ENCODE measurements at regions not wholly inside any gene's neighbourhood (a gene's known extent, or its start where the extent isn't known, plus 50 kb on each side); places are given as distances from the start of the nearest gene placed in this dataset.

DNA sequence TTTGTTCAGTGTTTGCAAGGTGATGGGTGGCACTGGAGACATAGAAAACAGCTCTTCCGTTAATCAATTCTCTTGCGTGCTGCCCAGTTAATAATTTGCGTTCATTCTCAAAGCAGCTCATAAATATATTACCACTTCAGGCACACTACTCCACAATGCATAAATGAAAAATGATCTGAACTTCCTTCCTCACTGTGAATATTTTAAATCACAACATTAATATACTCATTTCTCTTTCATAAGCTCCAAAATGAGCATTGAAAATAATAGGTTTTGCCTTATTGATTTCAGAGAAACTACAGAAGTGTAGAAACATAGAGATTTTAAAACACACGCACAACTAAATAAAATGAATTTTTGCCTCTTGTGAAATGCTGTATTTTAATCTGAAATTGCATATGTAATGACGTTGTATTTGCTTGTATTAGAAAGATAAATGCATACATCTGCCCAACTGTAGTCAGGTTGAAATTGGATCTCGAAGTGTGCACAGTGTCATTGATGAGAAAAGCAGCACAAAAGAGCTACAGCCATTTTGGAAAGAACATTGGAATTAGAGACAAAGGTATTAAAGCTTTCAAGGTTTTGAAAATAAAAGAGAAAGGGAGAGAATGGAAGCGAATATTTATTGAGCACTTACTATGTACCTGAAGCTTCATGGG, 350.5 kb downstream of the LPIN1 start:
- no peak overlapping the region for H3K4me3 ChIP-seq (ENCODE audit: low read depth in 1 of 5, low read length in 5 of 5)

DNA sequence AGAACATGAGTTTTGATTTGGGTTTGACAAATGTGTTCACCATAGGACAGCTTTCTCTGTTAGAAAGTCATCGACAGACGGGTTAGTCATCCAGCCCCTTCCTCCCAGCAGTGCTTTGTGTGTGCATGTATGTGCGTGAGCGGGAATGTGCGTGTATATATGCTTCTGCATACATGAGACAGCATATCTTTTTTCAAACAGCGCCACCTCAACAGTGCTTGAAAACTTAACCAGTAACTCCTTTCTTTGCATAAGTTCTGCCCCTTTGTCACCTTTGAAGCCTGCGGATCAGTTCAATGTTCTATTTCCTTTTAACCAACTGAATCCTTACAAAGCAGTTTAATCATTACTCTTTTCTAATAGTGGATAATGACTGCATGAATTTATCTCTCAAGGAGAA, 351.4 kb downstream of the LPIN1 start:
- Histone ChIP-seq H3K9ac (ENCODE audit: low read length in 5 of 5) (no peak overlapping the region), H3K9me3 (ENCODE audit: control insufficient read depth in 5 of 5, low read length in 5 of 5) (no peaks in the 10 kb centered on the region), H3K4me1 (ENCODE audit: control insufficient read depth in 5 of 5, insufficient read depth in 5 of 5, low read length in 5 of 5) (no peaks in the 10 kb centered on the region), H3K27me3 (ENCODE audit: control insufficient read depth in 5 of 5, insufficient read depth in 4 of 5, low read length in 5 of 5) (no peaks in the 10 kb centered on the region), H3K27ac (ENCODE audit: low read depth, low read length) (no peak overlapping the region), H3K36me3 (ENCODE audit: control insufficient read depth in 5 of 5, insufficient read depth in 5 of 5, low read length in 5 of 5) (no peaks in the 10 kb centered on the region), H3K4me3 (ENCODE audit: low read depth in 1 of 5, low read length in 5 of 5) (no peak overlapping the region)

More for the DNA sequence above, 350.5 kb downstream of the LPIN1 start:
- Histone ChIP-seq H3K27ac (ENCODE audit: low read depth, low read length) (no peak overlapping the region), H3K27me3 (ENCODE audit: control insufficient read depth in 5 of 5, insufficient read depth in 4 of 5, low read length in 5 of 5) (no peaks in the 10 kb centered on the region), H3K9ac (ENCODE audit: low read length in 5 of 5) (no peak overlapping the region), H3K4me1 (ENCODE audit: control insufficient read depth in 5 of 5, insufficient read depth in 5 of 5, low read length in 5 of 5) (no peaks in the 10 kb centered on the region), H3K9me3 (ENCODE audit: control insufficient read depth in 5 of 5, low read length in 5 of 5) (no peaks in the 10 kb centered on the region), H3K36me3 (ENCODE audit: control insufficient read depth in 5 of 5, insufficient read depth in 5 of 5, low read length in 5 of 5) (no peaks in the 10 kb centered on the region)

DNA sequence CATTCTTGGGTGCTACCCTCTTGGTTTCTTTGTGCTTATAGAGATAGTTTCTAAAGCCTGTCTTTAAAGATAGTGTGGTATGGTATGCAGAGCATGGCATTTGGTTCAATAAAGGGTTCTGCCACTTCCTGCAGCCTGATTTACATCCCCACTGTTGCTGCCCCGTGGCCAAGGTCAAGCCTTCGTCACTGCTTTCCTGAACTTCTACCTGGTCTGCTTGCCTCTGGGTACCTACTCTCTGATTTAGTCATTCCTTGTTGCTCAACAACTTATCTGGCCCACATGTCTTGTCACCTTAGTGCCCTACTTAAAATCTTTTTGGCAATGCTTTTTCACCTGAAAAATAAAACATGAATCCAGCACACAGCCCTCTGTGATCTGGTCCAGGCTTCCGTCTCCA, 352.9 kb downstream of the LPIN1 start:
- Histone ChIP-seq H3K4me1 (ENCODE audit: control insufficient read depth in 5 of 5, insufficient read depth in 5 of 5, low read length in 5 of 5) (no peaks in the 10 kb centered on the region), H3K9me3 (ENCODE audit: control insufficient read depth in 5 of 5, low read length in 5 of 5) (no peaks in the 10 kb centered on the region), H3K27ac (ENCODE audit: low read depth, low read length) (no peak overlapping the region), H3K9ac (ENCODE audit: low read length in 5 of 5) (no peak overlapping the region), H3K36me3 (ENCODE audit: control insufficient read depth in 5 of 5, insufficient read depth in 5 of 5, low read length in 5 of 5) (no peaks in the 10 kb centered on the region), H3K4me3 (ENCODE audit: low read depth in 1 of 5, low read length in 5 of 5) (no peak overlapping the region), H3K27me3 (ENCODE audit: control insufficient read depth in 5 of 5, insufficient read depth in 4 of 5, low read length in 5 of 5) (no peaks in the 10 kb centered on the region)

DNA sequence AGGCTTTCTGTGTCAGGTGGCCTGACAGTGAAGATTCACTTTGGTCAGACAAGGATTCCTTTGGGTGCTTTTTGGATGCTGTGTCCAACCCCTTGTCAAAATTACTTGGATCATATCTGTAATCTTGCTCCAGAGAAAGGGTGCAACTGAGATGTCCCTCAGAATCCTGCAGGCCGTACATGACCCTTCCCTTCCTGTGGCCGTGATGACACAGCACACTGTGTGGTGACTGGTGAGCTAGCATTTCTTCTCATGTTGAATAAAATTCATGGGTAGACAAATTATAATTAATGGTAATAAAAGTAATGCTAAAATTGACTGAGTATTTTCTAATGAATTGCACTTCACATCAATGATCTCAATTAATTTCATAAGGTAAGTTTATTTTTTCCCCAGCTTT, 356.2 kb downstream of the LPIN1 start:
- no peak overlapping the region for H3K4me3 ChIP-seq (ENCODE audit: low read depth in 1 of 5, low read length in 5 of 5)
- H3K9ac ChIP-seq (ENCODE audit: low read length in 5 of 5) = no peak overlapping the region
- peaks cover 0 to 7% (median 0%) of the 10 kb centered on the region in 5 donors for H3K4me1 ChIP-seq (ENCODE audit: control insufficient read depth in 5 of 5, insufficient read depth in 5 of 5, low read length in 5 of 5)
- no peak overlapping the region for H3K27ac ChIP-seq (ENCODE audit: low read depth, low read length)
- H3K9me3 ChIP-seq (ENCODE audit: control insufficient read depth in 5 of 5, low read length in 5 of 5) = no peaks in the 10 kb centered on the region
- H3K27me3 ChIP-seq (ENCODE audit: control insufficient read depth in 5 of 5, insufficient read depth in 4 of 5, low read length in 5 of 5) = no peaks in the 10 kb centered on the region
- H3K36me3 ChIP-seq (ENCODE audit: control insufficient read depth in 5 of 5, insufficient read depth in 5 of 5, low read length in 5 of 5) = no peaks in the 10 kb centered on the region

DNA sequence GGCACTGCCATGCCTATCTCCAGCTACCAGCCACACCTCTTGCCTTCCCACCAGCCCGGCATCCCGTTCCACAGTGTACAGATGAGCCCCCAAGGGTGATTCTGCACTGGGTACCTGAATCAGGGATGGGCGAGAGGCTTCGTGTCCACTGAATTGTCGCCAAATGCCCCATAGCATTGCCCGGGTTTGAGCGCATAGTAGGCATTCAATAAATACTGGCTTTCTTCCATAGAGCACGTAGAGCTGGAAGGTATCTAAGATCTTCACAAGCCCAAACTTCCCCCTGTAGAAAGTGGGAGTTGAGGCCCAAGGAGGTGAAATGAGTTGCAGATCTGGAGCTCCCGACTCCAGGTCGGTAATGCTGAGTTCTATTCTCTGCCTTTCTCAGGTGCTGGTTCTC, 358.7 kb downstream of the LPIN1 start:
- Histone ChIP-seq H3K4me3 (ENCODE audit: low read depth in 1 of 5, low read length in 5 of 5) (no peak overlapping the region), H3K9me3 (ENCODE audit: control insufficient read depth in 5 of 5, low read length in 5 of 5) (no peaks in the 10 kb centered on the region), H3K27ac (ENCODE audit: low read depth, low read length) (no peak overlapping the region), H3K27me3 (ENCODE audit: control insufficient read depth in 5 of 5, insufficient read depth in 4 of 5, low read length in 5 of 5) (no peaks in the 10 kb centered on the region), H3K36me3 (ENCODE audit: control insufficient read depth in 5 of 5, insufficient read depth in 5 of 5, low read length in 5 of 5) (no peaks in the 10 kb centered on the region), H3K4me1 (ENCODE audit: control insufficient read depth in 5 of 5, insufficient read depth in 5 of 5, low read length in 5 of 5) (peaks cover 0 to 13% (median 0%) of the 10 kb centered on the region in 5 donors), H3K9ac (ENCODE audit: low read length in 5 of 5) (no peak overlapping the region)

DNA sequence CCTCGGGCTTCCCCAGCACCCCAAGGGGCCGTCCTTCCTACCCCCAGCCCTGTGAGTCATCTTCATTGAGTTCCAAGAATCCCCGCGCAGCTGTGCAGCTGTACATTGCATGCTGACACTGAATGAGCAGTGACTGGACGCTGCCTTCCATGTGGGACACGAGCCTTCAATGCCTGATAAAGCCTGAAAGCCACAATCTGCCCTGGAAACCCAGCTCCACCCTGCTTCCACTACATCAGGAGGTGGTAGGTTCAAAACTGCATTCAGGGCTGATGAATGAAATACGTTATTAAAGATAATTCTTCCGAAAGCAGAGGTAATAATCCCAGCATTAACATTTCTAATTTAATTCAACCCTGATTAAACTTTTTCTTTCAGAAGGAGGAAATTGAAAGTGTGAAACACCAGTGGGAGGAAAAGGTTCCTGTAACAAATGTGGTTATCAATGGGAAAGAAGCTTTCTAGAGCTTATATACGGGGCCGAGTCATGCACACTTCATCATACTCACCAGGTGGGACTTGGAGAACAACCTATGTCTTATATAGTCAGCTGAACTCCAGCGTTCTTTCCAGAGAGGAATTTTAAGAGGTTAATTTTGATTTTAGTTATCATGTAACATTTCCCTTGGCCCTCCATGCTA, 360.1 kb downstream of the LPIN1 start:
- no peak overlapping the region for H3K4me3 ChIP-seq (ENCODE audit: low read depth in 1 of 5, low read length in 5 of 5)
- H3K4me1 ChIP-seq (ENCODE audit: control insufficient read depth in 5 of 5, insufficient read depth in 5 of 5, low read length in 5 of 5) = peaks cover 0 to 13% (median 0%) of the 10 kb centered on the region in 5 donors
- no peaks in the 10 kb centered on the region for H3K9me3 ChIP-seq (ENCODE audit: control insufficient read depth in 5 of 5, low read length in 5 of 5)
- H3K36me3 ChIP-seq (ENCODE audit: control insufficient read depth in 5 of 5, insufficient read depth in 5 of 5, low read length in 5 of 5) = no peaks in the 10 kb centered on the region
- H3K9ac ChIP-seq (ENCODE audit: low read length in 5 of 5) = no peak overlapping the region
- H3K27ac ChIP-seq (ENCODE audit: low read depth, low read length) = no peak overlapping the region
- no peaks in the 10 kb centered on the region for H3K27me3 ChIP-seq (ENCODE audit: control insufficient read depth in 5 of 5, insufficient read depth in 4 of 5, low read length in 5 of 5)

DNA sequence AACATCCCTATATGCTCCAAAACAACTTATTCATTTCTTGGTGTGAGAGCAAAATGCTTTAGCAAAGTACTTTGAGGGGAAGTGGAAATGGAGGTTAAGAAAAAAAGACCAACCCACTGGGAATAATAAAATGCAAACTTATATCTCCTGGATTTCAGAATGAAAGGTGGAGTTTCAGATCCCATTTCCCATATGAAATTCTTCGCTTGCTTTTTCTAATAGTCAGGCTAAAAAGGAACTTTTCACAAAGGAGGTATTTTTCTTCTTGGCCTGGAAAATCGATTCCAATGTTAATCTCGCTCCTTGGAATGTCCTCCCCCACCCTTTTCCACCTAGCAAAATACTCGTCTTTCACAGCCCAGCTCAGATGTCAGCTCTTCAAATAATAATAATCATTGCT, 360.9 kb downstream of the LPIN1 start:
- no peak overlapping the region for H3K27ac ChIP-seq (ENCODE audit: low read depth, low read length)
- H3K4me1 ChIP-seq (ENCODE audit: control insufficient read depth in 5 of 5, insufficient read depth in 5 of 5, low read length in 5 of 5) = peaks cover 0 to 13% (median 0%) of the 10 kb centered on the region in 5 donors
- no peaks in the 10 kb centered on the region for H3K27me3 ChIP-seq (ENCODE audit: control insufficient read depth in 5 of 5, insufficient read depth in 4 of 5, low read length in 5 of 5)
- H3K9ac ChIP-seq (ENCODE audit: low read length in 5 of 5) = no peak overlapping the region
- no peaks in the 10 kb centered on the region for H3K9me3 ChIP-seq (ENCODE audit: control insufficient read depth in 5 of 5, low read length in 5 of 5)
- H3K4me3 ChIP-seq (ENCODE audit: low read depth in 1 of 5, low read length in 5 of 5) = no peak overlapping the region
- H3K36me3 ChIP-seq (ENCODE audit: control insufficient read depth in 5 of 5, insufficient read depth in 5 of 5, low read length in 5 of 5) = no peaks in the 10 kb centered on the region

DNA sequence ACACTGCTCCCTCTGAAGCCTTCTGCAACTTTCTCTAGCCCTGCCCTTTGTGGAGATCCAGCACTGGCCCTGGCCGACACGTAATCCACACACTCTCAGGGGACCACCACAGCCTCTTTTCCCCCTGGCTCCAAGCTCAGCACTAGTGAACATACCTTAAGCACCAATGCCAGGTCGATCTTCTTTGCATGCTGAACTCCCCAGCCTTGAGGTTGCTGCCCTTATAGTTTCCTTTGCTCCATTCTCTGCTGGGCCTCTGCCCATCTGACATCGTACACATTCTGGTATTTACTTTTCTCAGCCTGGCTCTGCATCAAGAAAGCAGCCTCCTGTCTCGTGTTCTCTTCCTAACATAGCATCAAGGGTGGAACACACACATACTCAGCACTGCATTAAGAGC, 361.5 kb downstream of the LPIN1 start:
- no peak overlapping the region for H3K4me3 ChIP-seq (ENCODE audit: low read depth in 1 of 5, low read length in 5 of 5)
- H3K27ac ChIP-seq (ENCODE audit: low read depth, low read length) = no peak overlapping the region
- H3K9ac ChIP-seq (ENCODE audit: low read length in 5 of 5) = no peak overlapping the region
- H3K9me3 ChIP-seq (ENCODE audit: control insufficient read depth in 5 of 5, low read length in 5 of 5) = no peaks in the 10 kb centered on the region
- no peaks in the 10 kb centered on the region for H3K27me3 ChIP-seq (ENCODE audit: control insufficient read depth in 5 of 5, insufficient read depth in 4 of 5, low read length in 5 of 5)
- H3K4me1 ChIP-seq (ENCODE audit: control insufficient read depth in 5 of 5, insufficient read depth in 5 of 5, low read length in 5 of 5) = peaks cover 0 to 13% (median 0%) of the 10 kb centered on the region in 5 donors
- no peaks in the 10 kb centered on the region for H3K36me3 ChIP-seq (ENCODE audit: control insufficient read depth in 5 of 5, insufficient read depth in 5 of 5, low read length in 5 of 5)

DNA sequence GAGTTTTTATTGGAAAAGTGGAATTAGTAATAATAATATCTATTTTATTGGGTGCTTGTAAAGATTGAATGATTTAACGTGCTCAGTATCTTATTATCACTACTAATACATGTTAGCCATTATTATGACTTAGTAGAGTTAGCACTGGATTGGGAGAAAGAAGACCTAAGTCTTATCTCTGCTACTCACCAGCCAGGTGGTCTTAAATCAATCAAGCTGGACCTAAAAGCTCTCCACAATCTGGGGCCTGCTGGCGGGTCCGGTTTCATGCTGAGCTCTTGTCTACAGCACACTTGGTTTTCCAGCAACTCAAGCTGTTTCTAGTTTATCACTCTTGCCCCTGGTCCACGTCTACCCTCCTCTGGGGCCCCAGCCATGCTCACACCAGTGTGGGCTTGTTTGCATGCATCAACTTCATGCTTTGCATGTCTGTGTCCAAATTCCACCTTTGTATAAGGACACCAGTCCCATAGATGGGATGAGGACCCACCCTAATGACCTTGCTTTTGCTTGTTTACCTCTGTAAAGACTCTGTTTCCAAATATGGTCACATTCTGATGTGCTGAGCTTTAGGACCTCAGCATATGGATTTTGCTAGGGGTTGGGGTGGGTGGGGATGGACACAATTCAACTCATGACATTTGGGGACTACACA, 363.1 kb downstream of the LPIN1 start:
- Histone ChIP-seq H3K27ac (ENCODE audit: low read depth, low read length) (no peak overlapping the region), H3K9ac (ENCODE audit: low read length in 5 of 5) (no peak overlapping the region), H3K4me3 (ENCODE audit: low read depth in 1 of 5, low read length in 5 of 5) (no peak overlapping the region), H3K4me1 (ENCODE audit: control insufficient read depth in 5 of 5, insufficient read depth in 5 of 5, low read length in 5 of 5) (peaks cover 0 to 13% (median 0%) of the 10 kb centered on the region in 5 donors), H3K36me3 (ENCODE audit: control insufficient read depth in 5 of 5, insufficient read depth in 5 of 5, low read length in 5 of 5) (no peaks in the 10 kb centered on the region), H3K9me3 (ENCODE audit: control insufficient read depth in 5 of 5, low read length in 5 of 5) (no peaks in the 10 kb centered on the region), H3K27me3 (ENCODE audit: control insufficient read depth in 5 of 5, insufficient read depth in 4 of 5, low read length in 5 of 5) (no peaks in the 10 kb centered on the region)

DNA sequence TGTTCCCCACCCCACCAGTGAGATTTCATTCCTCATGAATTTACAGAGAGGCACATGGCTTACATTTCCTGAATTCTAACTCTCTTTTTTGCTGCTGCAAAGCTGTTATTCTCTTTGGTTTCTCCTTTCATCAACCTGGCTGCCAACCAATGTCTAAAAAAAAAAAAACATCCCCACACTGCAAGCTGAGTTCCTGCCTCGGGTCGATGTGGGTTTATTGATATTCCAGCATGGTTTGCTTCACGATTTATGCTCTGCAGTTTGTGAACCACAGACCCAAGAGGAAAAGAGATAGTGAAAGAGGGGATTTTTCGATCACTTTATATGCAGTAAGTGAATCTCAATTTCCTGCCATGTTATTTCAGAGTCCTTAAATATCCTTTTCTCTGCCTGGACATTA, 363.6 kb downstream of the LPIN1 start:
- Histone ChIP-seq H3K9ac (ENCODE audit: low read length in 5 of 5) (no peak overlapping the region), H3K36me3 (ENCODE audit: control insufficient read depth in 5 of 5, insufficient read depth in 5 of 5, low read length in 5 of 5) (no peaks in the 10 kb centered on the region), H3K27ac (ENCODE audit: low read depth, low read length) (no peak overlapping the region), H3K9me3 (ENCODE audit: control insufficient read depth in 5 of 5, low read length in 5 of 5) (no peaks in the 10 kb centered on the region), H3K4me1 (ENCODE audit: control insufficient read depth in 5 of 5, insufficient read depth in 5 of 5, low read length in 5 of 5) (peaks cover 0 to 13% (median 0%) of the 10 kb centered on the region in 5 donors), H3K27me3 (ENCODE audit: control insufficient read depth in 5 of 5, insufficient read depth in 4 of 5, low read length in 5 of 5) (no peaks in the 10 kb centered on the region), H3K4me3 (ENCODE audit: low read depth in 1 of 5, low read length in 5 of 5) (no peak overlapping the region)

All from subcutaneous abdominal adipose tissue (tissue), 5 donors.